ENCODE measurements at regions not wholly inside any gene's neighbourhood (a gene's known extent, or its start where the extent isn't known, plus 50 kb on each side); places are given as distances from the start of the nearest gene placed in this dataset.

- no peaks in the 10 kb centered on the region for H3K9me3 ChIP-seq (replicated peaks; ENCODE audit: low read length)
- H3K4me1 ChIP-seq (ENCODE audit: control insufficient read depth, insufficient read depth, low read length) = peaks cover 51% of the 10 kb centered on the region
- no peaks in the 10 kb centered on the region for H3K27me3 ChIP-seq (ENCODE audit: control insufficient read depth, insufficient read depth, low read length)
- peak overlapping the region; percentile 66 for H3K4me2 ChIP-seq (ENCODE audit: low read length)
- H3K4me3 ChIP-seq (ENCODE audit: low read length) = no peak overlapping the region
- peak overlapping the region; percentile 85 for H3K9ac ChIP-seq (ENCODE audit: low read depth, low read length)
- H3K36me3 ChIP-seq (ENCODE audit: insufficient read depth, low read length) = no peaks in the 10 kb centered on the region
These were observed 168.6 kb downstream of the TMTC3 start for GRCh38 chr12:88310666-88311065.

- Histone ChIP-seq H3K36me3 (ENCODE audit: insufficient read depth, low read length) (no peaks in the 10 kb centered on the region), H3K27me3 (ENCODE audit: control insufficient read depth, insufficient read depth, low read length) (no peaks in the 10 kb centered on the region), H3K9ac (ENCODE audit: low read depth, low read length) (no peak overlapping the region), H3K4me3 (ENCODE audit: low read length) (no peak overlapping the region), H3K4me1 (ENCODE audit: control insufficient read depth, insufficient read depth, low read length) (peaks cover 27% of the 10 kb centered on the region), H3K4me2 (ENCODE audit: low read length) (no peak overlapping the region), H3K9me3 (replicated peaks; ENCODE audit: low read length) (no peaks in the 10 kb centered on the region)
These were observed 171.4 kb downstream of the TMTC3 start for GRCh38 chr12:88313554-88313953.

- Histone ChIP-seq H3K4me1 (ENCODE audit: control insufficient read depth, insufficient read depth, low read length) (peaks cover 19% of the 10 kb centered on the region), H3K4me3 (ENCODE audit: low read length) (no peak overlapping the region), H3K9me3 (replicated peaks; ENCODE audit: low read length) (no peaks in the 10 kb centered on the region), H3K4me2 (ENCODE audit: low read length) (no peak overlapping the region), H3K36me3 (ENCODE audit: insufficient read depth, low read length) (no peaks in the 10 kb centered on the region), H3K9ac (ENCODE audit: low read depth, low read length) (no peak overlapping the region), H3K27me3 (ENCODE audit: control insufficient read depth, insufficient read depth, low read length) (no peaks in the 10 kb centered on the region)
These were observed 172.6 kb downstream of the TMTC3 start for GRCh38 chr12:88314706-88315105.

- no peaks in the 10 kb centered on the region for H3K36me3 ChIP-seq (ENCODE audit: insufficient read depth, low read length)
- H3K9me3 ChIP-seq (replicated peaks; ENCODE audit: low read length) = no peaks in the 10 kb centered on the region
- H3K27me3 ChIP-seq (ENCODE audit: control insufficient read depth, insufficient read depth, low read length) = no peaks in the 10 kb centered on the region
- no peak overlapping the region for H3K4me3 ChIP-seq (ENCODE audit: low read length)
- no peaks in the 10 kb centered on the region for H3K4me1 ChIP-seq (ENCODE audit: control insufficient read depth, insufficient read depth, low read length)
- no peak overlapping the region for H3K4me2 ChIP-seq (ENCODE audit: low read length)
- no peak overlapping the region for H3K9ac ChIP-seq (ENCODE audit: low read depth, low read length)
These were observed 176.6 kb downstream of the TMTC3 start for GRCh38 chr12:88318726-88319125.

GRCh38 chr12:88325076-88325815, 183.1 kb downstream of the TMTC3 start:
- Histone ChIP-seq H3K4me2 (ENCODE audit: low read length) (peak overlapping the region; percentile 75), H3K4me1 (ENCODE audit: control insufficient read depth, insufficient read depth, low read length) (peaks cover 29% of the 10 kb centered on the region), H3K9me3 (replicated peaks; ENCODE audit: low read length) (no peaks in the 10 kb centered on the region), H3K27me3 (ENCODE audit: control insufficient read depth, insufficient read depth, low read length) (no peaks in the 10 kb centered on the region), H3K4me3 (ENCODE audit: low read length) (peak overlapping the region; percentile 38), H3K36me3 (ENCODE audit: insufficient read depth, low read length) (no peaks in the 10 kb centered on the region), H3K9ac (ENCODE audit: low read depth, low read length) (peak overlapping the region; percentile 81)

- Histone ChIP-seq H3K9me3 (replicated peaks; ENCODE audit: low read length) (no peaks in the 10 kb centered on the region), H3K36me3 (ENCODE audit: insufficient read depth, low read length) (no peaks in the 10 kb centered on the region), H3K4me3 (ENCODE audit: low read length) (peak overlapping the region; percentile 41), H3K4me2 (ENCODE audit: low read length) (peak overlapping the region; percentile 75), H3K27me3 (ENCODE audit: control insufficient read depth, insufficient read depth, low read length) (no peaks in the 10 kb centered on the region), H3K9ac (ENCODE audit: low read depth, low read length) (peak overlapping the region; percentile 81), H3K4me1 (ENCODE audit: control insufficient read depth, insufficient read depth, low read length) (peaks cover 29% of the 10 kb centered on the region)
These were observed 183.7 kb downstream of the TMTC3 start for GRCh38 chr12:88325816-88326189.

- Histone ChIP-seq H3K36me3 (ENCODE audit: insufficient read depth, low read length) (no peaks in the 10 kb centered on the region), H3K9me3 (replicated peaks; ENCODE audit: low read length) (no peaks in the 10 kb centered on the region), H3K4me1 (ENCODE audit: control insufficient read depth, insufficient read depth, low read length) (peaks cover 29% of the 10 kb centered on the region), H3K27me3 (ENCODE audit: control insufficient read depth, insufficient read depth, low read length) (no peaks in the 10 kb centered on the region), H3K9ac (ENCODE audit: low read depth, low read length) (no peak overlapping the region), H3K4me3 (ENCODE audit: low read length) (no peak overlapping the region), H3K4me2 (ENCODE audit: low read length) (no peak overlapping the region)
These were observed 185.2 kb downstream of the TMTC3 start for GRCh38 chr12:88327276-88327675.

GRCh38 chr12:88328090-88328489, 186.0 kb downstream of the TMTC3 start:
- no peaks in the 10 kb centered on the region for H3K27me3 ChIP-seq (ENCODE audit: control insufficient read depth, insufficient read depth, low read length)
- no peak overlapping the region for H3K4me3 ChIP-seq (ENCODE audit: low read length)

GRCh38 chr12:88329833-88330232, 187.7 kb downstream of the TMTC3 start:
- no peak overlapping the region for H3K4me3 ChIP-seq (ENCODE audit: low read length)
- H3K9me3 ChIP-seq (replicated peaks; ENCODE audit: low read length) = no peaks in the 10 kb centered on the region
- no peak overlapping the region for H3K4me2 ChIP-seq (ENCODE audit: low read length)
- H3K4me1 ChIP-seq (ENCODE audit: control insufficient read depth, insufficient read depth, low read length) = peaks cover 24% of the 10 kb centered on the region
- H3K9ac ChIP-seq (ENCODE audit: low read depth, low read length) = no peak overlapping the region
- no peaks in the 10 kb centered on the region for H3K27me3 ChIP-seq (ENCODE audit: control insufficient read depth, insufficient read depth, low read length)
- no peaks in the 10 kb centered on the region for H3K36me3 ChIP-seq (ENCODE audit: insufficient read depth, low read length)

More at GRCh38 chr12:88328090-88328489, 186.0 kb downstream of the TMTC3 start:
- Histone ChIP-seq H3K9me3 (replicated peaks; ENCODE audit: low read length) (no peaks in the 10 kb centered on the region), H3K4me2 (ENCODE audit: low read length) (no peak overlapping the region), H3K9ac (ENCODE audit: low read depth, low read length) (no peak overlapping the region), H3K4me1 (ENCODE audit: control insufficient read depth, insufficient read depth, low read length) (peaks cover 29% of the 10 kb centered on the region), H3K36me3 (ENCODE audit: insufficient read depth, low read length) (no peaks in the 10 kb centered on the region)

GRCh38 chr12:88334271-88334670, 192.2 kb downstream of the TMTC3 start:
- Histone ChIP-seq H3K27me3 (ENCODE audit: control insufficient read depth, insufficient read depth, low read length) (no peaks in the 10 kb centered on the region), H3K9ac (ENCODE audit: low read depth, low read length) (no peak overlapping the region), H3K4me1 (ENCODE audit: control insufficient read depth, insufficient read depth, low read length) (peaks cover 14% of the 10 kb centered on the region), H3K36me3 (ENCODE audit: insufficient read depth, low read length) (no peaks in the 10 kb centered on the region), H3K9me3 (replicated peaks; ENCODE audit: low read length) (no peaks in the 10 kb centered on the region), H3K4me3 (ENCODE audit: low read length) (no peak overlapping the region), H3K4me2 (ENCODE audit: low read length) (no peak overlapping the region)

GRCh38 chr12:88336076-88336739, 194.1 kb downstream of the TMTC3 start:
- Histone ChIP-seq H3K4me3 (ENCODE audit: low read length) (no peak overlapping the region), H3K9me3 (replicated peaks; ENCODE audit: low read length) (no peaks in the 10 kb centered on the region), H3K9ac (ENCODE audit: low read depth, low read length) (no peak overlapping the region), H3K4me2 (ENCODE audit: low read length) (no peak overlapping the region), H3K27me3 (ENCODE audit: control insufficient read depth, insufficient read depth, low read length) (no peaks in the 10 kb centered on the region), H3K4me1 (ENCODE audit: control insufficient read depth, insufficient read depth, low read length) (peaks cover 21% of the 10 kb centered on the region), H3K36me3 (ENCODE audit: insufficient read depth, low read length) (no peaks in the 10 kb centered on the region)

GRCh38 chr12:88338486-88338885, 196.4 kb downstream of the TMTC3 start:
- Histone ChIP-seq H3K27me3 (ENCODE audit: control insufficient read depth, insufficient read depth, low read length) (no peaks in the 10 kb centered on the region), H3K4me2 (ENCODE audit: low read length) (no peak overlapping the region)

More at GRCh38 chr12:88338486-88338885, 196.4 kb downstream of the TMTC3 start:
- no peak overlapping the region for H3K9ac ChIP-seq (ENCODE audit: low read depth, low read length)
- peaks cover 21% of the 10 kb centered on the region for H3K4me1 ChIP-seq (ENCODE audit: control insufficient read depth, insufficient read depth, low read length)
- no peak overlapping the region for H3K4me3 ChIP-seq (ENCODE audit: low read length)
- no peaks in the 10 kb centered on the region for H3K36me3 ChIP-seq (ENCODE audit: insufficient read depth, low read length)
- H3K9me3 ChIP-seq (replicated peaks; ENCODE audit: low read length) = no peaks in the 10 kb centered on the region

All from skeletal muscle satellite cell (primary cell).